HG02642 (cell line): ENCODE measurements at regions not wholly inside any gene's neighbourhood (a gene's known extent, or its start where the extent isn't known, plus 50 kb on each side); places are given as distances from the start of the nearest gene placed in this dataset.
"Not testable (repeated sequence)": the region's sequence is repeated elsewhere in the genome, so short reads cannot be mapped to it uniquely, and the experiment has no call there.

ENCODE experiments used
- ATAC-seq: cut with Tn5 transposase; IDR thresholded peaks from one replicate; pipeline ENCODE4 v1.9.1; 2021; ENCODE audit warnings: mild to moderate bottlenecking; ENCODE audit not compliant: unreplicated experiment, poor library complexity

DNA sequence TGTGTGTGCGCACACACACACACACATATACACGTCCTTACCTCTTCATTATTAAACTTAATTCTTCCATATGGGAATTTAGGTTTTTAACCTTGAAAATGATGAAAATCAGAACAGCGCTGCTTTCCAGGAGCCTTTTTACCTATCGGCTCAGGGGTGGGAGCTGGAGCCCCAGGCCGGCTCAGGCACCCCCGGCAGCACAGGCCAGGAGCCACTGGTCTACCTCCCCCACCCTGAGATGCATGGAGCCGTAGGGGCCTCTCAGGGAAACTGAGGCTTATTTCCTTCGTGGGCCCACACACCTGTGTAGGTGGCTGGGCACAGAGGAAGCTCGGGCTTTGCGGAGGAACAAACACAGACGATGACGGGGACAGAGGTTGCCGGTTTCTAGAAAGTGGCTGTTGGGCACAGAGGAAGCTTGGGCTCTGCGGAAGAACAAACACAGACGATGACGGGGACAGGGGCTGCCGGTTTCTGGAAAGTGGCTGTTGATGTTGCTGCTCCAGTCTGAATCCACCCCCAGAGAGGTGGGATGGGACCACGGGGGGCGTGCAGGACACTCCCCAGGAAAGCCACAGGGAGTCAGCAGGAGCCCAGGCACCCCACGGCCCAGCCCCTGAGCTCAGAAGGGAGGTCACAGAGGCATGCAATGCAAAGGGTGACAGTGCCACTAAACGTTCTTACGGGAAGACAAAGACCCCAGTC is 149.4 kb downstream of the BRD1 start:
- no peak for ATAC-seq

DNA sequence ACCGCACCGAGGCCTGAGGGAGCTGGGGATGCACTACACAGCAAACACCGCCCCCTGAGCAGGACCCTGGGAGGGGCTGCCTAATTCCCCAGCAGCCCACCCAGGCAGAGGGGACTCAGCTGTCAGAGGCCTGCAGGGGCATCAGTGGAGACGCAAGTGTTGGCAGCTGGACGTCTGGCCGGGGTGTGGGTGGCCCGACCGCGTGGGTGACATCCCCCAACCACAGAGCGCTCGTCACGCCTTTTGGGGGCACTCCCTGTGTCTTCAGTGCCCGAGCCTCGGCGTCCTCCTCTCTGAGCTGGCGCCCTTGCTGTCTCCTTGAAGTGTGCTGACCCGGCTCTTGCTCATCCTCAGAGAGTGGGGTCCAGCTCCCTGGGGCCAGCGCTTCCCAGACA is 150.2 kb downstream of the BRD1 start:
- no peak for ATAC-seq

DNA sequence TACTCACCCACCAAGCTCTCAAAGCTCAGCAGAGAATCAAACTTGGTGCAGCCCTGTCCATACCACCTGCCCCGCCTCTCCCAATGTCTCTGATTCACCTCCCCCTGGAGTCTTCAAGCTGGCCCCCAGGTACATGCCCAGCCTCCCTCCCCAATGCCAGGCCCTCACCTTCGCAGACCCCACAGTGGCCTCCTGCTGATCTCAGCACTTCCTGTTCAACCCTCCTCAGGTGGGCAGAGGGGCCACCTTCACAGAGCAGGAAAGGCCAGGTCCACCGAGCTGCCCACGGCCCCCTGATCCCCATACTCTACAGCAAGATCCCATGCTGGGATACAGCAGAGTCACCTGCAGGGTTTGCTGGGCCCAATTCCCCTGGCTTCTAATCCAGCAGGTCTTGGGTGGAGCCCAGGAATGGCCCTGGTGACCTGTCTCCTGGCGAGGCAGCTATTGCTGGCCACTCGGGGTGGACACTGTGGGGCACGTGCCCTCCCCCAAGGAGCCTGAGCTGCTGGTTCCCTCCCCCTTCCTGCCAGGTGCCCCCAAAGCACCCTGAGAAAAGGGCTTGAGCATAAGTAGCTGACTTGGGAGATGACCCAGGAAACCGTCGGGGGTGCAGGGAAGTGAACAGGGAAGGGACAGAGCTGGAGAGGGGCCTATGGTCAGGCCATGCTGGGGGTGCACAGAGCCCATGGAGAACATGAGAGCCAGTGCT is 150.7 kb downstream of the BRD1 start:
- ATAC-seq = no peak

GRCh38 chr22:49676230-49676629 is 151.4 kb downstream of the BRD1 start:
- ATAC-seq = no peak

DNA sequence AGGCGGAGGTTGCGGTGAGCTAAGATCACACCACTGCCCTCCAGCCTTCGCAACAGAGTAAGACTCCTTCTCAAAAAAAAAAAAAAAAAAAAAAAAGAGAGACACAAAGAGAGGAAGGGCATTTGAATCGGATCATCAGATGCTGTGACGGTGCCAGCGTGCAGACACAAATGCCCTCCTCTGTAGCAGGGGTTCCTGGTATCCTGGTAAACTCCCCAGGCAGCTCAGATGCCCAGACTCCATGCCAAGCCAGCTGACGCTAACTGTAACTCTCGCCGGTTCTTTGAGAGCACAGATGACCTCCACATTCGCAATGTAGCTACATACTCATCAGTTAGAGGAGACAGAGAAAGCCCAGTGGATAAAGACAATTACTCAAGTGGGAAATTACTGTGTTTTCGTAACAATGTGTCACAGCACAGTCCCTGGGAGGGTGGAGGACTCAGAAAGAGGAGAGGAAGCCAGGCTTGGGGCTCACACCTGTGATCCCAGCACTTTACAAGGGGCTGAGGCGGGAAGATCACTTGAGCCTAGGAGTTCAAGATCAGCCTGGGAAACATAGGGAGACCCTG is 153.1 kb downstream of the BRD1 start:
- no peak for ATAC-seq

GRCh38 chr22:49673048-49673447 is 154.6 kb downstream of the BRD1 start:
- ATAC-seq = no peak

DNA sequence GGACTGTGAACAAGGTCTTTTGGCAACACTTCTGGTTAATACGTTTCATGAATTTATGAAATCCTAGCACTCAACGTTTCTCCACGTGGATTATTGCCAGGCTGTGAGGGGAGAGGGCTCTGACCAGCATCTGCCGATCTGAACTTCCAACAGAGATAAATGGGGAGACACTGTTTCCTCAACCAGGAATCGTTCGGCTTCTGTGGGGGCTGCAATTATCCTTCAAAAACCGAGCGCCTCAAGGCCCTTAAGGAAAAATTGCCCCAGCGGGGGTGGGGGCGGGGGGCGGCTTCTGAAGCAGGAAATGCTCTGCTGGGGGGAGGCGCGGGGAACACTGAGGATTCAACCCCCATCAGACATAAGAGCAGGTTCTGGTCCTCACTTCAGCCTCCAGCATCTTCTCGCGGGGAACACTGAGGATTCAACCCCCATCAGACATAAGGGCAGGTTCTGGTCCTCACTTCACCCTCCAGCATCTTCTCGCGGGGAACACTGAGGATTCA is 155.6 kb downstream of the BRD1 start:
- no peak for ATAC-seq

DNA sequence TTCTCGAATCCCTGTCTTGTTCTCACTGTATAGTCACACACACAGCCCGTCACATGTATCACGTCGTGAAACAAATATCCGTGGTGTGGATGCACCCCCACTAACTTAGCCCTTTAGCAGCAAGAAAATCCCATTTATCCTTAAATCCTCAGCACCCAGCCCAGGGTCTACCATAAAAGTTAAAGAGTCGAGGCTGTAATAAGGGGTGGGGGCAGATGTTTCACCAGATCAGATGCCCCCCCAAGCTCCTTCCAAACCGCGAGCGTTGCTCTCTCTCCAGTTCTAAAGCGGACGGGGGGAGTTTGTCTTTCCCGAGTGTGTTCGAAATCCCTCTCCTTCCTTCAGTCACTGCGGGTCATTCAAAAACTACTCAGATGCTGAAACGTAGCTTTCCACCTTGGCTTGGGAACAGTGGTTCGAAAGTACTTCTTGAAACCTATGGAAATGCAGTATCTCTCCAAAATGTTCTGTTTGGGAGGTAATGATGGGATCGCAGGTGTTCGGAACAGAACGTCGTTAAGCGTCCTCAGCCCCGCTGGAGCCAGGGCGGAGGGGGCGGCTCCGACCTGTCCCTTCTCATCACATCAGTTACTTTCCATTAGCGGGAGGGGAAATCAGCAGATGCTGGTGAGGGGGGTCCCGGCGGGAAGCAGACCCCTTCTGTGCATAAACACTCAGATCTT is 156.2 kb downstream of the BRD1 start:
- ATAC-seq = no peak

DNA sequence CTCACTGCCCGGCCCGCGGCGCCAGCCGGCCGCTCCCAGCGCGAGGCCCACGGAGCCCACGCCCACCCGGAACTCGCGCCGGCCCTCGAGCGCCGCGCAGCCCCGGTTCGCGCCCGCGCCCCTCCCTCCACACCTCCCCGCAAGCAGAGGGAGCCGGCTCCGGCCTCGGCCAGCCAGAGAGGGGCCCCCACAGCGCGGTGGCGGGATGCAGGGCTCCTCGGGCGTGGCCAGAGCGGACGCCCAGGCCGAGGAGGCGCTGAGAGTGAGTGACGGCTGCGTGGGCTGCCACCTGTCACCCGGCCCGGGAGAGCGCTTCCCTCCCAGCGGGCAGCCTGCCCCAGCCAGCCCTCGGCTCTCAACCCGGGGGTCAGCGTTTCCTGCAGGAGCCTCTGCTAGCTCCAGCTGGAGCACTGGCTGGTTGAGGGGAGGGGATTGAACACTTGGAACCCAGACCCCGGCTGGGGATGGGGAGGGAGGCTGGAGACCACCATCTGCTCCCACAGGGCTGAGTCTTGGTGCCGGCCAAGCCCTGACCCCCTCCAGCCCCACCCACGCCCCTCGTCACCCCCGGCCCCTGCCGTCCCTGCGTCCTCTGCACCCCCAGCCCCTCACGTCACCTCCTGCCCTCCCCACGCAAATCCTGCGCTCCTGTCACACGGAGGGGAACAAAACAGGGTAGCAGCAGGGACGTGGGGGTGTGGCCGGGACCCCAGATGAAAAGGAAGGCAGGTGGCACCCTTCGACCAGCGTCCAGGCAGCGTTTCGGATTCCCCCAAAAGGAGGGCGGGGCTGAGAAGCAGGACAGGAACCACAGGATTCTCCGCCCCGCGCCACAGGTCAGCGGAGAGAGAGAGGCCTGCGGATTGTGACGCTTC is 157.0 kb downstream of the BRD1 start:
- no peak for ATAC-seq

GRCh38 chr22:49669969-49670455 is 157.7 kb downstream of the BRD1 start:
- ATAC-seq = not testable (repeated sequence)

DNA sequence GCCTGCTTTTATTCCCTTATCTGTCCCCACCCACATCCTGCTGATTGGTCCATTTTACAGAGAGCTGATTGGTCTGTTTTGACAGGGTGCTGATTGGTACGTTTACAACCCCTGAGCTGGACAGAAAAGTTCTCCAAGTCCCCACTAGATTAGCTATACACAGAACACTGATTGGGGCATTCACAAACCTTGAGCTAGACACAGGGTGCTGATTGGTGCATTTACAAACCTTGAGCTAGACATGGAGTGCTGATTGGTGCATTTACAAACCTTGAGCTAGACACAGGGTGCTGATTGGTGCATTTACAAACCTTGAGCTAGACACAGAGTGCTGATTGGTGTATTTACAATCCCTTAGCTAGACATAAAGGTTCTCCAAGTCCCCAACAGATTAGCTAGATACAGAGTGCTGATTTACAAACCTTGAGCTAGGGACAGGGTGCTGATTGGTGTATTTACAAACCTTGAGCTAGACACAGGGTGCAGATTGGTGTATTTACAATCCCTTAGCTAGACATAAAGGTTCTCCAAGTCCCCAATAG is 158.2 kb downstream of the BRD1 start:
- ATAC-seq = not testable (repeated sequence)

DNA sequence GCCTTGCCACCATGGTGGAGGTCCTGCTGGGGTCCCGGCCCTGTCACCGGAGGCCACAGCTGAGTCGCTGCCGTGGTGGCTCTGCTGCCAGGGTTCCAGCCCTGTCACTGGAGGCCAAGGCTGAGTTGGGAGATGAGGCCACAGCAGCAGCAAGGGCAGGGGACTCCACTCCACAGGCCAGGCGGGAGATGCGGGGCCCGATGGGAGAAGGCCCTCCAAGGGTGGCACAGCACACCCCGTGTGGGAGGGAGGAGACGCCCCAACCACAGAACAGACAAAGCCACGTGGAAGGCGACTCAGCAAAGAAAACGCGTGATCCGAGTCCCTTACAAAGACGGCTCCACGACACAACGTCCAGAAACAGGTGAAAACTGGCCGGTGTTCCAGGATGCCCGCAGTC is 159.3 kb downstream of the BRD1 start:
- no peak for ATAC-seq

GRCh38 chr22:49667236-49667635 is 160.4 kb downstream of the BRD1 start:
- no peak for ATAC-seq

DNA sequence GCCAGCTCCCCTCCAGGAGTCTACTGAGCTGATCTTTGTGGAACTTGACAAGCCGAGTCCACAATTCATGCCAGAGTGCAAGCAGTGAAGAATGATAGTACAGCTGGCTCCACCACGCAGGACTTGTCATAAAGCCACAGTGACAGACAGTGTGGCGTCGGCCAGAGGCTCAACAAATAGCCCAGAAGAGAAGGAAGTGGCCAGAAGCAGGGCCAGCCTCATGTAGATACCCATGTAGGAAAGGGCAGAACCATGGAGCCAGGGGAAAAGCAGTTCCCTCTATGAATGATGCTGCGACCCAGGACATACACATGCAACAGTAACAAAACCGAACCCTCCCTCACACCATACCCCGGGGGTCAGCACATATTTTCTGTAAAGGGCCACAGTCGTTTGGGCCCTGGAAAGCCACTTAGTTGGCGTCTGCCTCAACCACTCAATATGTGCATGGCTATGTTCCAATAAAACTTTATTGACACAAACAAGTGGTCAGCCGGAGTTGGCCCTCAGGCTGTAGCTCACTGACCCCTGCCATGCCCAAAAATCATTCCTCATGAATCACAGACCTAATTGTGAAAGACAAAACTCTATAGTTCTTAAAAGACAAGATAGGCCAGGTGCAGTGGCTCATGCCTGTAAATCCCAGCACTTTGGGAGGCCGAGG is 161.4 kb downstream of the BRD1 start:
- ATAC-seq = no peak

- no peak for ATAC-seq
These were observed 162.8 kb downstream of the BRD1 start for GRCh38 chr22:49664891-49665290.

GRCh38 chr22:49664371-49664881 is 163.2 kb downstream of the BRD1 start:
- ATAC-seq = no peak

GRCh38 chr22:49663823-49664222 is 163.8 kb downstream of the BRD1 start:
- no peak for ATAC-seq

- ATAC-seq = no peak
These were observed 164.4 kb downstream of the BRD1 start for GRCh38 chr22:49663311-49663711.

GRCh38 chr22:49662681-49663080 is 165.0 kb downstream of the BRD1 start:
- ATAC-seq = no peak
